ENCODE measurements at regions not wholly inside any gene's neighbourhood (a gene's known extent, or its start where the extent isn't known, plus 50 kb on each side); places are given as distances from the start of the nearest gene placed in this dataset.

DNA sequence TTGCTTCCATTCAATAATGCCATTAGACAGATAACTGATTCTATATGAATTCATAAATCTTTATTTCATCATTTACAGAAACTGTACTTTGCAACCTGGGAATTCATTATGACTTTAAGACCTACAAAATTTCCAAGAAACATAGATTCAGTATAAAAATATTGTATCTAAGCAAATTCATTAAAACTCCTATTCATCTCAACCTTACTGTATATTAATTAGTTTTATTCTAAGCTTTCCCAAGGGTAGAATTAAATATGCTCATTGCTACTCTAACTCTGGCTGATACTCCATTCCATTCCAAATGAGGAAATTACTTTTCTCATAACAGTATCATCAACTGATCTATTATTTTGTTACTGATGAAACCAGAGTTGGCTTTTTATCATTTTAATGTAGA is 473.0 kb upstream of the LRRTM4 start:
- Histone ChIP-seq H3K4me3 (ENCODE audit: low read depth, low read length, poor library complexity, severe bottlenecking) (no peak overlapping the region), H3K79me2 (ENCODE audit: insufficient read depth, low read length) (no peaks in the 10 kb centered on the region), H3F3A (ENCODE audit: insufficient read depth, low read length) (no peaks in the 10 kb centered on the region), H3K36me3 (ENCODE audit: insufficient read depth, low read length) (no peaks in the 10 kb centered on the region), H4K20me1 (ENCODE audit: insufficient read depth, low read length) (no peaks in the 10 kb centered on the region), H3K9ac (ENCODE audit: low read length) (no peak overlapping the region), H3K9me3 (ENCODE audit: low read length) (no peaks in the 10 kb centered on the region), H3K4me1 (ENCODE audit: insufficient read depth, low read length, severe bottlenecking) (no peaks in the 10 kb centered on the region), H3K27me3 (ENCODE audit: insufficient read depth, low read length) (no peaks in the 10 kb centered on the region), H3K27ac (ENCODE audit: low read depth, low read length, poor library complexity, severe bottlenecking) (no peak overlapping the region), H2AFZ (ENCODE audit: low read length) (no peak overlapping the region), H3K9me2 (ENCODE audit: low read depth, low read length) (no peaks in the 10 kb centered on the region), H3K4me2 (ENCODE audit: low read length) (no peak overlapping the region)
- TF ChIP-seq, protein P1, sequence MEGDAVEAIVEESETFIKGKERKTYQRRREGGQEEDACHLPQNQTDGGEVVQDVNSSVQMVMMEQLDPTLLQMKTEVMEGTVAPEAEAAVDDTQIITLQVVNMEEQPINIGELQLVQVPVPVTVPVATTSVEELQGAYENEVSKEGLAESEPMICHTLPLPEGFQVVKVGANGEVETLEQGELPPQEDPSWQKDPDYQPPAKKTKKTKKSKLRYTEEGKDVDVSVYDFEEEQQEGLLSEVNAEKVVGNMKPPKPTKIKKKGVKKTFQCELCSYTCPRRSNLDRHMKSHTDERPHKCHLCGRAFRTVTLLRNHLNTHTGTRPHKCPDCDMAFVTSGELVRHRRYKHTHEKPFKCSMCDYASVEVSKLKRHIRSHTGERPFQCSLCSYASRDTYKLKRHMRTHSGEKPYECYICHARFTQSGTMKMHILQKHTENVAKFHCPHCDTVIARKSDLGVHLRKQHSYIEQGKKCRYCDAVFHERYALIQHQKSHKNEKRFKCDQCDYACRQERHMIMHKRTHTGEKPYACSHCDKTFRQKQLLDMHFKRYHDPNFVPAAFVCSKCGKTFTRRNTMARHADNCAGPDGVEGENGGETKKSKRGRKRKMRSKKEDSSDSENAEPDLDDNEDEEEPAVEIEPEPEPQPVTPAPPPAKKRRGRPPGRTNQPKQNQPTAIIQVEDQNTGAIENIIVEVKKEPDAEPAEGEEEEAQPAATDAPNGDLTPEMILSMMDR (IDR thresholded peaks at IDR 0.05; ENCODE audit: low read length), result no peak
- TF ChIP-seq EZH2 (IDR thresholded peaks at IDR 0.05; ENCODE audit: borderline replicate concordance, low read length), result no peak

DNA sequence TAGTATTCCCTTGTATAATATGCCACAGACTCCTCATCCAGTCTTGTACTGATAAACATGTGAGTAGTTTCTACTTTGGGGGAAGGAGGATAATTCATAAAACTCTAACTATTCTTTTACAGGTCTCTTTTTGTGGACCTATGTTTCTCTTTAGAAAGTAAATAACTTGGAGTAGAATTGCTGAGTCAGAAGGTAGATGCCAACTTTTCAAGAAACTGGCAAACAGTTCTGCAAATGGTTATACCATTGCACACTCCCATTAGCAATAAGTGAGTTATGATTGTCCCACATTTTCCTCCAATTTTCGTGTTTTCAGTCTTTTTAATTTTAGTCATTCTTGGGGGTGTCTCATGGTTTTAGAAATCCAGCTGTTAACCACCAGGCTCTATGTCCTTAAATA is 477.2 kb upstream of the LRRTM4 start:
- Histone ChIP-seq H3F3A (ENCODE audit: insufficient read depth, low read length) (no peaks in the 10 kb centered on the region), H3K4me3 (ENCODE audit: low read depth, low read length, poor library complexity, severe bottlenecking) (no peak overlapping the region), H3K4me1 (ENCODE audit: insufficient read depth, low read length, severe bottlenecking) (no peaks in the 10 kb centered on the region), H3K4me2 (ENCODE audit: low read length) (no peak overlapping the region), H3K79me2 (ENCODE audit: insufficient read depth, low read length) (no peaks in the 10 kb centered on the region), H2AFZ (ENCODE audit: low read length) (no peak overlapping the region), H3K9me3 (ENCODE audit: low read length) (no peaks in the 10 kb centered on the region), H4K20me1 (ENCODE audit: insufficient read depth, low read length) (no peaks in the 10 kb centered on the region), H3K9ac (ENCODE audit: low read length) (no peak overlapping the region), H3K27me3 (ENCODE audit: insufficient read depth, low read length) (no peaks in the 10 kb centered on the region), H3K27ac (ENCODE audit: low read depth, low read length, poor library complexity, severe bottlenecking) (no peak overlapping the region), H3K9me2 (ENCODE audit: low read depth, low read length) (no peaks in the 10 kb centered on the region), H3K36me3 (ENCODE audit: insufficient read depth, low read length) (no peaks in the 10 kb centered on the region)
- TF ChIP-seq, protein P1 (IDR thresholded peaks at IDR 0.05; ENCODE audit: low read length), result no peak
- no peak for TF ChIP-seq EZH2 (IDR thresholded peaks at IDR 0.05; ENCODE audit: borderline replicate concordance, low read length)

DNA sequence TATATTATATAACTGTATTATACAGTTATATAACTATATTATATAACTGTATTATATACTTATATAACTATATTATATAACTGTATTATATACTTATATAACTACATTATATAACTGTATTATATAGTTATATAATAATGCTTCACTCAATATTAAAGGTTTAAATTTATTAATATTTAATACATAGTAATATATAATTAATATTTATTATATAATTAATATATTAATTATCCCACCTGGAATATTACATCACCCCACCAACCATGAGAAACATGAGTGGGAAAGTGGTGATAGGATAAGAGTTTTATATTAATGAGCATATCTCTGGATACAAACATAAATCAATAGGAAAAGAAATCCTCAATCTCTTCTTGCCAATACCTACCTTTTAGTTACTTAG is 487.1 kb upstream of the LRRTM4 start:
- Histone ChIP-seq H3K9me3 (ENCODE audit: low read length) (no peaks in the 10 kb centered on the region), H3K27me3 (ENCODE audit: insufficient read depth, low read length) (no peaks in the 10 kb centered on the region), H3K36me3 (ENCODE audit: insufficient read depth, low read length) (no peaks in the 10 kb centered on the region), H3F3A (ENCODE audit: insufficient read depth, low read length) (no peaks in the 10 kb centered on the region), H3K27ac (ENCODE audit: low read depth, low read length, poor library complexity, severe bottlenecking) (no peak overlapping the region), H3K4me1 (ENCODE audit: insufficient read depth, low read length, severe bottlenecking) (no peaks in the 10 kb centered on the region), H4K20me1 (ENCODE audit: insufficient read depth, low read length) (no peaks in the 10 kb centered on the region), H2AFZ (ENCODE audit: low read length) (no peak overlapping the region), H3K79me2 (ENCODE audit: insufficient read depth, low read length) (no peaks in the 10 kb centered on the region), H3K9ac (ENCODE audit: low read length) (no peak overlapping the region), H3K4me2 (ENCODE audit: low read length) (no peak overlapping the region), H3K9me2 (ENCODE audit: low read depth, low read length) (no peaks in the 10 kb centered on the region), H3K4me3 (ENCODE audit: low read depth, low read length, poor library complexity, severe bottlenecking) (no peak overlapping the region)
- no peak for TF ChIP-seq EZH2 (IDR thresholded peaks at IDR 0.05; ENCODE audit: borderline replicate concordance, low read length)
- TF ChIP-seq, protein P1 (IDR thresholded peaks at IDR 0.05; ENCODE audit: low read length), result no peak

All from OCI-LY1 (cell line).